K562 (cell line): ENCODE measurements at regions not wholly inside any gene's neighbourhood (a gene's known extent, or its start where the extent isn't known, plus 50 kb on each side); places are given as distances from the start of the nearest gene placed in this dataset.

ENCODE experiments used
- ATAC-seq: fragments of 200-7000 bp; cut with Tn5 transposase; 3 replicates; pipeline ENCODE4 v1.9.1; 2020; ENCODE audit warnings: moderate library complexity
- BruUV-seq: library from RNA; stranded (reverse); fragments of 400-500 nt; replicated peaks from 2 replicates; lab custom pipeline; 2021; lab: Mats Ljungman, UMichigan
- CTCF ChIA-PET: fragments of 300-600 bp; formaldehyde crosslinking; extraction: SDS; loops from one replicate; lab custom pipeline; 2021; ENCODE audit warnings: low intra/inter-chr PET ratio; lab: Yijun Ruan, JAX
- POLR2A ChIA-PET: fragments of 300-600, 350-650 bp; sonication (Branson Sonifier 250); formaldehyde crosslinking; extraction: SDS; loops from one replicate; lab custom pipeline; 2021; ENCODE audit warnings: antibody characterized with exemption, inconsistent platforms; lab: Yijun Ruan, JAX
- DNase-seq, 4 experiments: peaks; one replicate each; pipeline versions ENCODE4 v3.0.0 to v3.0.0-alpha.2; 2011 to 2018; ENCODE audit warnings: low spot score in 3 of 4, mixed read lengths in 3 of 4; ENCODE audit errors: extremely low read depth in 1 of 4
- FAIRE-seq: peaks from 2 replicates; lab custom pipeline; 2011; peaks lifted over from hg19 to GRCh38; lab: Jason Lieb, UNC
- H2AFZ ChIP-seq: 2 replicates; pipeline ENCODE4 v1.6.0; 2011; ENCODE audit warnings: low read depth, low read length, control low read depth, inconsistent platforms
- H3K27ac ChIP-seq: fragments of 200-600 bp; 3 replicates; pipeline ENCODE4 v1.8.0; 2011; ENCODE audit warnings: low read depth, mild to moderate bottlenecking, control low read depth, inconsistent platforms, low read length, moderate library complexity, mixed read lengths; ENCODE audit errors: extremely low read depth
- H3K27me3 ChIP-seq, 2 experiments: fragments of 300-600 bp in 1 of 2; 2 replicates in 1 of 2; 3 replicates in 1 of 2; pipeline versions ENCODE4 v1.6.0 to v1.8.0; 2011; ENCODE audit warnings: inconsistent platforms in 2 of 2, low read length in 2 of 2, mild to moderate bottlenecking in 1 of 2, mixed read lengths in 1 of 2, moderate library complexity in 1 of 2; ENCODE audit not compliant: control insufficient read depth in 2 of 2, insufficient read depth in 2 of 2
- H3K36me3 ChIP-seq: fragments of 300-600 bp; 3 replicates; pipeline ENCODE4 v1.8.0; 2011; ENCODE audit warnings: mild to moderate bottlenecking, low read length, inconsistent platforms; ENCODE audit not compliant: control insufficient read depth, insufficient read depth
- H3K4me1 ChIP-seq, 2 experiments: fragments of 200-600 bp in 1 of 2; replicated peaks in 1 of 2; 2 replicates in 1 of 2; 3 replicates in 1 of 2; pipeline versions ENCODE4 v1.5.1 to v1.8.0; 2011; ENCODE audit warnings: inconsistent platforms in 2 of 2, low read length in 2 of 2, mild to moderate bottlenecking in 1 of 2, mixed read lengths in 1 of 2, moderate library complexity in 1 of 2; ENCODE audit not compliant: control insufficient read depth in 2 of 2, insufficient read depth in 2 of 2
- H3K4me2 ChIP-seq: 2 replicates; pipeline ENCODE4 v1.6.1; 2011; ENCODE audit warnings: low read length, control low read depth, inconsistent platforms, mixed read lengths; ENCODE audit not compliant: insufficient read depth
- H3K4me3 ChIP-seq: fragments of 200-600 bp; sonication (generic), shearing (Covaris generic); 2 replicates; pipeline ENCODE4 v1.5.1; 2016; ENCODE audit warnings: control low read depth, inconsistent platforms
- H3K79me2 ChIP-seq: fragments of 200-600 bp; 3 replicates; pipeline ENCODE4 v1.8.0; 2011; ENCODE audit warnings: low read length, inconsistent platforms; ENCODE audit not compliant: control insufficient read depth, insufficient read depth
- H3K9ac ChIP-seq, 2 experiments: 2 replicates each; pipeline versions ENCODE4 v1.6.0 to v1.6.1; 2011; ENCODE audit warnings: low read depth in 2 of 2, low read length in 2 of 2, control low read depth in 1 of 2, inconsistent platforms in 1 of 2, mild to moderate bottlenecking in 1 of 2, mixed read lengths in 1 of 2; ENCODE audit not compliant: insufficient read depth in 1 of 2
- H3K9me1 ChIP-seq: one replicate; pipeline ENCODE4 v1.6.0; 2011; ENCODE audit warnings: inconsistent platforms, mild to moderate bottlenecking, low read length, moderate library complexity; ENCODE audit not compliant: control insufficient read depth, insufficient read depth
- H3K9me3 ChIP-seq: replicated peaks from 2 replicates; pipeline ENCODE4 v1.5.1; 2011; ENCODE audit warnings: low read depth, low read length, inconsistent platforms; ENCODE audit not compliant: control insufficient read depth, insufficient read depth
- H4K20me1 ChIP-seq: replicated peaks from 2 replicates; pipeline ENCODE4 v1.6.1; 2011; ENCODE audit warnings: low read length, inconsistent platforms, mixed read lengths; ENCODE audit not compliant: control insufficient read depth, insufficient read depth
- CTBP1 ChIP-seq: fragments of 450-650 bp; IDR thresholded peaks from 2 replicates; pipeline ENCODE4 v1.6.1; 2016; ENCODE audit warnings: borderline replicate concordance
- DMBX1 ChIP-seq: fragments of 250-450 bp; sonication (Bioruptor Pico); IDR thresholded peaks from 2 replicates; pipeline ENCODE4 v1.8.0; 2022; ENCODE audit warnings: inconsistent platforms, mild to moderate bottlenecking, moderate library complexity, borderline replicate concordance
- ESRRB ChIP-seq: fragments of 250-450 bp; sonication (Bioruptor Pico); IDR thresholded peaks from 2 replicates; pipeline ENCODE4 v1.5.0; 2020; ENCODE audit warnings: mild to moderate bottlenecking, moderate library complexity, borderline replicate concordance
- EZH2 ChIP-seq: IDR thresholded peaks from 2 replicates; pipeline ENCODE4 v1.6.1; 2012; ENCODE audit warnings: low read depth, mild to moderate bottlenecking, inconsistent platforms, low read length, borderline replicate concordance
- KLF13 ChIP-seq: fragments of 450-650 bp; IDR thresholded peaks from 2 replicates; pipeline ENCODE4 v1.6.1; 2016; ENCODE audit warnings: missing genetic modification characterization, low read depth, mild to moderate bottlenecking, missing compliant biosample characterization, moderate library complexity, borderline replicate concordance
- PTBP1 ChIP-seq: fragments of 200-400 bp; formaldehyde crosslinking; IDR thresholded peaks from 2 replicates; pipeline ENCODE4 v1.6.1; 2017; ENCODE audit warnings: low read depth, low read length
- PURB ChIP-seq: sonication (generic); formaldehyde crosslinking; IDR thresholded peaks from 2 replicates; pipeline ENCODE4 v1.9.0; 2021; ENCODE audit warnings: low read depth, mild to moderate bottlenecking, missing genetic modification reagents
- SMAD3 ChIP-seq: fragments of 450-650 bp; formaldehyde crosslinking; conservative IDR thresholded peaks from 2 replicates; pipeline ENCODE4 v1.4.0; 2020; ENCODE audit warnings: mild to moderate bottlenecking
- SMARCA5 ChIP-seq: fragments of 450-650 bp; IDR thresholded peaks from 2 replicates; pipeline ENCODE4 v1.6.1; 2016
- TAF7 ChIP-seq: fragments of 450-650 bp; IDR thresholded peaks from 2 replicates; pipeline ENCODE4 v1.6.1; 2016; ENCODE audit warnings: missing genetic modification characterization, missing compliant biosample characterization
- ZNF24 ChIP-seq: fragments of 450-650 bp; IDR thresholded peaks from 2 replicates; pipeline ENCODE4 v1.6.1; 2016
- ZNF444 ChIP-seq: fragments of 250-450 bp; sonication (Bioruptor Pico); IDR thresholded peaks from 2 replicates; pipeline ENCODE4 v1.4.0; 2020; ENCODE audit warnings: mild to moderate bottlenecking, moderate library complexity
- ZNF644 ChIP-seq: fragments of 200-800 bp; sonication (Bioruptor generic); IDR thresholded peaks from 2 replicates; pipeline ENCODE4 v1.6.1; 2016; ENCODE audit warnings: low read depth, missing genetic modification characterization, missing compliant biosample characterization
- ZNF77 ChIP-seq: fragments of 250-450 bp; sonication (Bioruptor Pico); IDR thresholded peaks from 2 replicates; pipeline ENCODE4 v1.5.0; 2020
- WGBS: fragments of 100-300 bp; shearing (Covaris generic); methylation state at CpG from one replicate; pipeline ENCODE4 v1.1.6; 2016; ENCODE audit warnings: low coverage, mixed read lengths; ENCODE audit not compliant: insufficient coverage; ENCODE audit errors: missing lambda C conversion rate; 5-methylcytosine and 5-hydroxymethylcytosine counted together
- in situ Hi-C: fragments of 300-500 bp; cut with MboI; formaldehyde crosslinking; loops from 4 replicates; pipeline ENCODE4 v1.15.0; 2018; ENCODE audit warnings: inconsistent platforms, mixed read lengths
- intact Hi-C: fragments of 100-400 bp; cut with micrococcal nuclease; formaldehyde crosslinking; loops from 2 replicates; pipeline ENCODE4 v1.14.2; 2022
- TF ChIP-seq, protein P1 (sequence below): fragments of 450-650 bp; formaldehyde crosslinking; IDR thresholded peaks from 2 replicates; pipeline ENCODE4 v1.4.0; 2022; ENCODE audit warnings: missing genetic modification characterization
- TF ChIP-seq, protein P2 (sequence below): fragments of 450-650 bp; IDR thresholded peaks from 2 replicates; pipeline ENCODE4 v1.6.1; 2016; ENCODE audit warnings: borderline replicate concordance
- TF ChIP-seq, protein P3 (sequence below): IDR thresholded peaks from 2 replicates; pipeline ENCODE4 v1.6.1; 2011; ENCODE audit not compliant: insufficient read length; ENCODE audit errors: extremely low read depth

DNA sequence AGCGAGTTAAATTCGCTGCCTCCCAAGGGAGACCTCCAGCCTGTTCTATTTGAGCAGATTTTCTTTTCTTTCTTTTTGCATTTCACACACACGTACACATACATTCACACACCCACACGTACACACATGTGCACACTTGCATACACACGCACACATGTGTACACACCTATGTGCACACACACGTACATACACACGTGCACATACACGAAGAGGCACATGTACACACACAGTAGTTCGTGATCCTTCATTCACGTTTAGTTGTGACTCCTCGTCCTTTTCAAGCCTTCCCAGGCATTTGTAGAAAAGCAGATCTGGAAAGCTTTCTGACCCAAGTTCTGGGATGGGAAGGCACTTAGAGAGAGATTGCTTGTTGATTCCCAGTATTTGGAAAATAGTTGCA lies 290.8 kb upstream of the COBL start (continued):
- TF ChIP-seq, protein P1, sequence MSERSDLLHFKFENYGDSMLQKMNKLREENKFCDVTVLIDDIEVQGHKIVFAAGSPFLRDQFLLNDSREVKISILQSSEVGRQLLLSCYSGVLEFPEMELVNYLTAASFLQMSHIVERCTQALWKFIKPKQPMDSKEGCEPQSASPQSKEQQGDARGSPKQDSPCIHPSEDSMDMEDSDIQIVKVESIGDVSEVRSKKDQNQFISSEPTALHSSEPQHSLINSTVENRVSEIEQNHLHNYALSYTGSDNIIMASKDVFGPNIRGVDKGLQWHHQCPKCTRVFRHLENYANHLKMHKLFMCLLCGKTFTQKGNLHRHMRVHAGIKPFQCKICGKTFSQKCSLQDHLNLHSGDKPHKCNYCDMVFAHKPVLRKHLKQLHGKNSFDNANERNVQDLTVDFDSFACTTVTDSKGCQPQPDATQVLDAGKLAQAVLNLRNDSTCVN (CRISPR knock-in tag) = no peak
- TF ChIP-seq CTBP1 = no peak

DNA sequence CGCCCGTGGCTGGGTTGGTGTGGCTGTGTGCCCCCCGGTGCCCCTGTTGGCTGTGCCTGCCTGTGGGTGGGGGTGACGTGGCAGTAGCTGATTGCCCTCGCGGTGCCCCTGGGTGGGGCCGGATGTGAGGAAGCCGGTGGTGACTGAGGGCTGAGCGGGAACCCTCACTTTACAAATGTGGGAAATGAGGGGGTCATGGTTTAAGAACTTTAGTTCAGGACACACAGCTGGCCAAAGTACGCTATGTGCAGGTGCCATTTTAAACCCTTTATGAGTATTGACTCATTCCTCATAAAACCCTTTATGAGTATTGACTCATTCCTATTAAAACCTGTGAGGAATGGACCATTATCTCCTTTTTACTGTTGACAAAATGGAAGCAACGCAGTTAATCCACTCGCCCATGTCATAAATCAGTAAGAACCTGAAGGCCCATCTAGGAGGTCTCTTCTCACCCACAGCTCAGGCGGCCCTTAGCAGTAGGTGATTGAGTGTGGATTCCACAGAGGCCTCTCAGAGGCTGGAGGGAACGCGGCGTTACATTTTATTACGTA lies 290.1 kb upstream of the COBL start:
- in situ Hi-C loops (no loop called here), intact Hi-C loops (no loop called here)
- Histone ChIP-seq H3K4me3 (no peak overlapping the region), H3K4me1 (no peaks in the 10 kb centered on the region), H3K4me2 (no peak overlapping the region), H3K36me3 (no peaks in the 10 kb centered on the region), H2AFZ (no peak overlapping the region), H3K79me2 (no peaks in the 10 kb centered on the region), H3K27ac (no peak overlapping the region), H3K9ac (no peak overlapping the region), H3K9me3 (no peaks in the 10 kb centered on the region), H4K20me1 (no peaks in the 10 kb centered on the region), H3K9me1 (no peaks in the 10 kb centered on the region), H3K27me3 (peaks cover 0 to 4% of the 10 kb centered on the region in 2 experiments; a peak in 1 of 5 replicates)
- ATAC-seq = no peak
- no TSS peak for BruUV-seq
- no peak for FAIRE-seq
- CTCF ChIA-PET = no interaction called here
- no peak for DNase-seq
- WGBS = under 1% methylated on average over 11 of the region's 17 CpGs
- POLR2A ChIA-PET = no interaction called here
- TF ChIP-seq ZNF77 (CRISPR knock-in tag) (no peak), ZNF644 (tag) (no peak), EZH2 (no peak), KLF13 (tag) (no peak), ZNF444 (no peak), SMAD3 (CRISPR knock-in tag) (no peak), PURB (CRISPR knock-in tag) (no peak), ESRRB (CRISPR knock-in tag) (no peak), TAF7 (tag) (no peak), ZNF24 (no peak), DMBX1 (CRISPR knock-in tag) (no peak), SMARCA5 (no peak), PTBP1 (no peak)
- TF ChIP-seq, protein P2, sequence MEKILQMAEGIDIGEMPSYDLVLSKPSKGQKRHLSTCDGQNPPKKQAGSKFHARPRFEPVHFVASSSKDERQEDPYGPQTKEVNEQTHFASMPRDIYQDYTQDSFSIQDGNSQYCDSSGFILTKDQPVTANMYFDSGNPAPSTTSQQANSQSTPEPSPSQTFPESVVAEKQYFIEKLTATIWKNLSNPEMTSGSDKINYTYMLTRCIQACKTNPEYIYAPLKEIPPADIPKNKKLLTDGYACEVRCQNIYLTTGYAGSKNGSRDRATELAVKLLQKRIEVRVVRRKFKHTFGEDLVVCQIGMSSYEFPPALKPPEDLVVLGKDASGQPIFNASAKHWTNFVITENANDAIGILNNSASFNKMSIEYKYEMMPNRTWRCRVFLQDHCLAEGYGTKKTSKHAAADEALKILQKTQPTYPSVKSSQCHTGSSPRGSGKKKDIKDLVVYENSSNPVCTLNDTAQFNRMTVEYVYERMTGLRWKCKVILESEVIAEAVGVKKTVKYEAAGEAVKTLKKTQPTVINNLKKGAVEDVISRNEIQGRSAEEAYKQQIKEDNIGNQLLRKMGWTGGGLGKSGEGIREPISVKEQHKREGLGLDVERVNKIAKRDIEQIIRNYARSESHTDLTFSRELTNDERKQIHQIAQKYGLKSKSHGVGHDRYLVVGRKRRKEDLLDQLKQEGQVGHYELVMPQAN = no peak
- TF ChIP-seq, protein P3, sequence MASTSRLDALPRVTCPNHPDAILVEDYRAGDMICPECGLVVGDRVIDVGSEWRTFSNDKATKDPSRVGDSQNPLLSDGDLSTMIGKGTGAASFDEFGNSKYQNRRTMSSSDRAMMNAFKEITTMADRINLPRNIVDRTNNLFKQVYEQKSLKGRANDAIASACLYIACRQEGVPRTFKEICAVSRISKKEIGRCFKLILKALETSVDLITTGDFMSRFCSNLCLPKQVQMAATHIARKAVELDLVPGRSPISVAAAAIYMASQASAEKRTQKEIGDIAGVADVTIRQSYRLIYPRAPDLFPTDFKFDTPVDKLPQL = no peak
